Kidney glomerular epithelial cell (primary cell): ENCODE measurements at regions not wholly inside any gene's neighbourhood (a gene's known extent, or its start where the extent isn't known, plus 50 kb on each side); places are given as distances from the start of the nearest gene placed in this dataset.

Source experiments
- DNase-seq: peaks from one replicate; lab custom pipeline; 2025; lab: John Stamatoyannopoulos, UW

GRCh38 chr11:123378096-123378495 is 52.0 kb upstream of the GRAMD1B start:
- DNase-seq: no peak

GRCh38 chr11:123377355-123377754 is 52.7 kb upstream of the GRAMD1B start:
- DNase-seq: no peak

GRCh38 chr11:123375832-123376231 is 54.2 kb upstream of the GRAMD1B start:
- DNase-seq: no peak

- DNase-seq: no peak
These were observed 55.5 kb upstream of the GRAMD1B start for GRCh38 chr11:123374622-123374968.

GRCh38 chr11:123373754-123374621 is 56.1 kb upstream of the GRAMD1B start:
- DNase-seq: no peak

GRCh38 chr11:123371506-123372297 is 58.4 kb upstream of the GRAMD1B start:
- DNase-seq: no peak

GRCh38 chr11:123366924-123367323 is 63.1 kb upstream of the GRAMD1B start:
- no peak for DNase-seq

GRCh38 chr11:123365955-123366354 is 64.1 kb upstream of the GRAMD1B start:
- no peak for DNase-seq

GRCh38 chr11:123364080-123364479 is 66.0 kb upstream of the GRAMD1B start:
- DNase-seq: no peak

GRCh38 chr11:123363556-123363955 is 66.5 kb upstream of the GRAMD1B start:
- DNase-seq: no peak

- DNase-seq: no peak
These were observed 67.1 kb upstream of the GRAMD1B start for GRCh38 chr11:123362941-123363340.

- DNase-seq: no peak
These were observed 67.9 kb upstream of the GRAMD1B start for GRCh38 chr11:123362186-123362585.

- DNase-seq: no peak
These were observed 69.0 kb upstream of the GRAMD1B start for GRCh38 chr11:123361110-123361509.

- DNase-seq: no peak
These were observed 69.7 kb upstream of the GRAMD1B start for GRCh38 chr11:123360267-123360936.

GRCh38 chr11:123357990-123358827 is 71.9 kb upstream of the GRAMD1B start:
- DNase-seq: no peak

- DNase-seq: no peak
These were observed 72.6 kb upstream of the GRAMD1B start for GRCh38 chr11:123357353-123357989.

- DNase-seq: no peak
These were observed 73.5 kb upstream of the GRAMD1B start for GRCh38 chr11:123356539-123356938.

GRCh38 chr11:123354371-123354975 is 75.6 kb upstream of the GRAMD1B start:
- DNase-seq: no peak

- no peak for DNase-seq
These were observed 78.7 kb upstream of the GRAMD1B start for GRCh38 chr11:123351375-123351774.

- no peak for DNase-seq
These were observed 80.7 kb upstream of the GRAMD1B start for GRCh38 chr11:123349382-123349781.
